Lung (tissue), 11 donors: ENCODE measurements at regions not wholly inside any gene's neighbourhood (a gene's known extent, or its start where the extent isn't known, plus 50 kb on each side); places are given as distances from the start of the nearest gene placed in this dataset.

Source experiments
- ATAC-seq: fragments of 200-7000 bp; cut with Tn5 transposase; one replicate; pipeline ENCODE4 v1.9.1; 2020; ENCODE audit warnings: moderate number of reproducible peaks; ENCODE audit not compliant: insufficient read depth, low FRiP score
- DNase-seq, 3 donors: peaks; one replicate each; pipeline ENCODE4 v3.0.0-alpha.2; 2013 to 2017
- H3K27ac ChIP-seq, 2 donors: one replicate each; pipeline ENCODE4 v1.5.1; 2013; ENCODE audit warnings: mild to moderate bottlenecking in 2 of 2, moderate library complexity in 2 of 2, control low read depth in 1 of 2, inconsistent platforms in 1 of 2, low read depth in 1 of 2, low read length in 1 of 2
- H3K27me3 ChIP-seq, 3 donors: one replicate each; pipeline ENCODE4 v1.5.1; 2013; ENCODE audit warnings: low read length in 2 of 3; ENCODE audit not compliant: control insufficient read depth in 3 of 3, insufficient read depth in 3 of 3
- H3K36me3 ChIP-seq, 4 donors: one replicate each; pipeline ENCODE4 v1.5.1; 2013; ENCODE audit warnings: low read length in 4 of 4, mild to moderate bottlenecking in 1 of 4, moderate library complexity in 1 of 4; ENCODE audit not compliant: control insufficient read depth in 4 of 4, insufficient read depth in 4 of 4
- H3K4me1 ChIP-seq, 5 donors: one replicate each; pipeline ENCODE4 v1.5.1; 2013; ENCODE audit warnings: low read length in 5 of 5, mild to moderate bottlenecking in 2 of 5, moderate library complexity in 1 of 5; ENCODE audit not compliant: control insufficient read depth in 5 of 5, insufficient read depth in 5 of 5
- H3K4me3 ChIP-seq: one replicate; pipeline ENCODE4 v1.5.1; 2013; ENCODE audit warnings: mild to moderate bottlenecking, control low read depth, moderate library complexity
- H3K9ac ChIP-seq, 2 donors: one replicate each; pipeline ENCODE4 v1.5.1; 2013; ENCODE audit warnings: low read length in 2 of 2, control low read depth in 1 of 2; ENCODE audit not compliant: insufficient read depth in 1 of 2
- H3K9me3 ChIP-seq, 4 donors: one replicate each; pipeline ENCODE4 v1.5.1; 2013; ENCODE audit warnings: low read length in 3 of 4, mild to moderate bottlenecking in 1 of 4, moderate library complexity in 1 of 4; ENCODE audit not compliant: control insufficient read depth in 4 of 4, insufficient read depth in 3 of 4
- WGBS, 2 donors: extraction: QIAGEN DNeasy Blood & Tissue Kit; methylation state at CpG; one replicate each; pipeline ENCODE4 v1.1.7; 2013; 5-methylcytosine and 5-hydroxymethylcytosine counted together
- TF ChIP-seq, protein P1 (sequence below): IDR thresholded peaks from 2 replicates; pipeline ENCODE4 v1.5.1; 2012; ENCODE audit warnings: mild to moderate bottlenecking; ENCODE audit errors: control extremely low read depth, extremely low read depth
- donor health status: control.
- donor health status: control.
- donor health status: Bipolar disorder and iron deficiency.
- donor health status: healthy.
- donor health status: DM: yes; HTN: yes; CAD: no.

DNA sequence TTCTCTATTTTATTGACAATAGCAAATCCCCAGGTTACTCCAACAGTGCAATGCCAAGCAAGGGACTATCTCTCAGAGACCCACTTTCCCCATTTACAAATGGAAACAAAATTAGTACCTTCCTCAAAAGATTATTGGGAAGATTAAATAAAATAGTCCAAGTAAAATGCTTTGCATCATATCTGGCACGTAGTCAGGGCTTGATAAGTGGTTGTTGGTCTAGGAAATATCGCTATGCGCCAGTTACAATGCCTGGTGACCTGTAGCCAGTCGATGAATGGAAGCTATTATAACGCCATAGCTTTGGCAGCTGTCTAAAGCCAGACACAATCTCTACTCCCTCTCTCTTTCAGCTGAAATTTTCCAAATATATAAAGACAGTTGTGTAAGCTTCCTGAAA is 220.3 kb downstream of the RAP2A start:
- Histone ChIP-seq H3K36me3 (no peaks in the 10 kb centered on the region), H3K27ac (no peak overlapping the region), H3K4me1 (peaks cover 0 to 20% (median 7%) of the 10 kb centered on the region in 5 donors), H3K4me3 (no peak overlapping the region), H3K9me3 (no peaks in the 10 kb centered on the region), H3K9ac (no peak overlapping the region), H3K27me3 (no peaks in the 10 kb centered on the region)
- ATAC-seq (no peak), DNase-seq (peak in 2 of 3 donors; percentile 57 to 64)
- 79 to 82% methylated on average over 5 of the region's 5 CpGs for WGBS, 2 donors
- TF ChIP-seq, protein P1, sequence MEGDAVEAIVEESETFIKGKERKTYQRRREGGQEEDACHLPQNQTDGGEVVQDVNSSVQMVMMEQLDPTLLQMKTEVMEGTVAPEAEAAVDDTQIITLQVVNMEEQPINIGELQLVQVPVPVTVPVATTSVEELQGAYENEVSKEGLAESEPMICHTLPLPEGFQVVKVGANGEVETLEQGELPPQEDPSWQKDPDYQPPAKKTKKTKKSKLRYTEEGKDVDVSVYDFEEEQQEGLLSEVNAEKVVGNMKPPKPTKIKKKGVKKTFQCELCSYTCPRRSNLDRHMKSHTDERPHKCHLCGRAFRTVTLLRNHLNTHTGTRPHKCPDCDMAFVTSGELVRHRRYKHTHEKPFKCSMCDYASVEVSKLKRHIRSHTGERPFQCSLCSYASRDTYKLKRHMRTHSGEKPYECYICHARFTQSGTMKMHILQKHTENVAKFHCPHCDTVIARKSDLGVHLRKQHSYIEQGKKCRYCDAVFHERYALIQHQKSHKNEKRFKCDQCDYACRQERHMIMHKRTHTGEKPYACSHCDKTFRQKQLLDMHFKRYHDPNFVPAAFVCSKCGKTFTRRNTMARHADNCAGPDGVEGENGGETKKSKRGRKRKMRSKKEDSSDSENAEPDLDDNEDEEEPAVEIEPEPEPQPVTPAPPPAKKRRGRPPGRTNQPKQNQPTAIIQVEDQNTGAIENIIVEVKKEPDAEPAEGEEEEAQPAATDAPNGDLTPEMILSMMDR = no peak

DNA sequence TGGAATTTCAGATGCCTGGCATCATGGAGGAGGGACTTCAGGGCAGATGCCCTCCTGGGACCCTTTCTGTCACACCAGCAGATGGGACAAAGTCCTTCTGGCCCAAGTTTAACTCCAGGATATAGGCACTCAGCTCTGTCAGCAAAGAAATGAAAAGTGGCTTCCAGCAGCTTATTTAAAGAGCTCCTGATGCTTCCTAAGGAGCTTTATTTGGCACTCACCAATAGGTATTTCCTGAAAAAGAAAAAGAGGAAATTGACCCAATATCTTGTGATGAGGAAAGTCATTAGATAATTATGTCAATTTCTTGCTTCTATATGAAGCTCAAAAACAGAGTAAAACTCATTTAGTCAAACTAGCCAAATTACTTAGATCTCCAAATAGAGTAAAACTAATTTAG is 224.6 kb downstream of the RAP2A start:
- TF ChIP-seq, protein P1 = no peak
- H3K27ac ChIP-seq = no peak overlapping the region
- ATAC-seq = no peak
- H3K4me1 ChIP-seq = peaks cover 0 to 12% (median 4%) of the 10 kb centered on the region in 5 donors
- no peaks in the 10 kb centered on the region for H3K27me3 ChIP-seq
- H3K4me3 ChIP-seq = no peak overlapping the region
- H3K36me3 ChIP-seq = no peaks in the 10 kb centered on the region
- no peaks in the 10 kb centered on the region for H3K9me3 ChIP-seq
- no peak overlapping the region for H3K9ac ChIP-seq
- no peak for DNase-seq

DNA sequence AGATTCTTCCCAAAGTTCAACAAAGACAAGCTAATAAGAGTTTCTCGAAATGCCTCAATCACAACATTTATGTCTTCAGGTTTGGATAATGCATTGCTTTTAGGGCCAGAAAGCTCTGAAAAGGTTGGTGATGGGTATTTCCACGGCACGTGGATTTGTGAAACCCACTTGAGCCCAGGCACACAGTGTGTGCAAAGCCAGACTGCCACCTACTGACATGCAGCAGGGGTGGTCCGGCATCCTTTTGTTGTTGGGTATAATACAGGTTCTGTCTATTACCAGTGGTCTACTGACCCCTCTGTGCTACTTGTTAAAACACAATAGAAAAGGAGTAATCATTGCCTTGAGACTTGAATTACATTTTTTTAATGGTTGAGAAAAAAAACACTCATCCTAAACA is 225.6 kb downstream of the RAP2A start:
- no peak for ATAC-seq
- TF ChIP-seq, protein P1 = no peak
- no peak overlapping the region for H3K27ac ChIP-seq
- H3K4me1 ChIP-seq = peaks cover 0 to 2% (median 0%) of the 10 kb centered on the region in 5 donors
- peak; percentile 44 to 70 (median 52) for DNase-seq
- H3K4me3 ChIP-seq = no peak overlapping the region
- WGBS, 2 donors = 54 to 80% methylated on average over 4 of the region's 4 CpGs
- no peaks in the 10 kb centered on the region for H3K36me3 ChIP-seq
- H3K9ac ChIP-seq = no peak overlapping the region
- H3K9me3 ChIP-seq = no peaks in the 10 kb centered on the region
- no peaks in the 10 kb centered on the region for H3K27me3 ChIP-seq

DNA sequence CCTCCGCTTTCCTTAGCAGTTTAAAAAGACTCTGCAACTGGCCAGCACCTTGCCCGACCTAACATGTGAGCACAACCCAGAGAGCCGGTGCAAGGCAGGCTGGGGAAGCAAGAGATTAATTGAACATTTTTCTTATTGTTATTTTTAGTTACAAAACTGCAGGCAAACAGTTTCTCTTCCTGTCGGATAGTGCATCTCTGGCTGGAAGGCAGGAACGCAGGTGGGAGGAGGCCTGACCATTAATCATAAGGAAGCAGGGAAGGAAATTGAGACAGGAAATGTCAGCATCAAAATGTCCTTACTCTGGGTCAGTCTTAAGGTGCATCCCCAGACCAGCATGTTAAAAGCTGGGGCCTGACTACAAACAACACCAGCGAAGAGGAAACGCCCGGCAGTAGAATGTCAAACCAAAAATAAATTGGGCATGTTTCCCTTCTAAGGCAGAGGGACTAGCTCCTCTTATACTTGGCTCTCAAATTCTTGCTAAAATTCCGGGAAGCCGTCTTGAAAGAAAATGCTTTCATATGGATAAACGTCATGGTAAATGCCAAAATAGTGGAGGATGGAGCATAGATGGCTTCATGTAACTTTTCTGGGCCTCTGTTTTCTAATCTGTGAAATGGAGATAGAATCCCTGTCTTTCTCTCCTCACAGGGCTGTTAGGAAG is 226.8 kb downstream of the RAP2A start:
- WGBS, 2 donors = 43 to 50% methylated on average over 11 of the region's 11 CpGs
- no peak for ATAC-seq
- Histone ChIP-seq H3K9me3 (no peaks in the 10 kb centered on the region), H3K4me1 (peaks cover 0 to 2% (median 0%) of the 10 kb centered on the region in 5 donors), H3K27me3 (no peaks in the 10 kb centered on the region), H3K9ac (no peak overlapping the region), H3K27ac (no peak overlapping the region), H3K4me3 (no peak overlapping the region), H3K36me3 (no peaks in the 10 kb centered on the region)
- TF ChIP-seq, protein P1 = no peak
- DNase-seq = peak in 1 of 3 donors; percentile 17
